Stimulated activated effector memory CD8-positive, alpha-beta T cell treated with anti-CD3 and anti-CD28 coated beads, Interleukin-12 subunit alpha, Interleukin-12 subunit beta, amount 100 ng/mL, for 72 hours (primary cell): ENCODE measurements at regions not wholly inside any gene's neighbourhood (a gene's known extent, or its start where the extent isn't known, plus 50 kb on each side); places are given as distances from the start of the nearest gene placed in this dataset.
"Not testable (repeated sequence)": the region's sequence is repeated elsewhere in the genome, so short reads cannot be mapped to it uniquely, and the experiment has no call there.

Experiments used
- ATAC-seq: fragments of 150-1000 bp; cut with Tn5 transposase; 2 replicates; pipeline ENCODE4 v1.10.0; 2021
- DNase-seq, 2 donors: peaks; one replicate each; pipeline ENCODE4 v3.0.0; 2021 to 2022; ENCODE audit warnings: low spot score in 2 of 2
- H3K27ac Mint-ChIP-seq: one replicate; pipeline ENCODE4 v1.8.0; 2022; ENCODE audit warnings: mild to moderate bottlenecking, mixed read lengths
- H3K36me3 Mint-ChIP-seq: one replicate; pipeline ENCODE4 v1.8.0; 2022; ENCODE audit warnings: mild to moderate bottlenecking, mixed read lengths
- H3K4me1 Mint-ChIP-seq: one replicate; pipeline ENCODE4 v1.8.0; 2022; ENCODE audit warnings: mixed read lengths
- H3K4me3 Mint-ChIP-seq: one replicate; pipeline ENCODE4 v1.8.0; 2022; ENCODE audit warnings: mild to moderate bottlenecking, mixed read lengths
- H3K9me3 Mint-ChIP-seq: one replicate; pipeline ENCODE4 v1.8.0; 2022; ENCODE audit warnings: mixed read lengths

DNA sequence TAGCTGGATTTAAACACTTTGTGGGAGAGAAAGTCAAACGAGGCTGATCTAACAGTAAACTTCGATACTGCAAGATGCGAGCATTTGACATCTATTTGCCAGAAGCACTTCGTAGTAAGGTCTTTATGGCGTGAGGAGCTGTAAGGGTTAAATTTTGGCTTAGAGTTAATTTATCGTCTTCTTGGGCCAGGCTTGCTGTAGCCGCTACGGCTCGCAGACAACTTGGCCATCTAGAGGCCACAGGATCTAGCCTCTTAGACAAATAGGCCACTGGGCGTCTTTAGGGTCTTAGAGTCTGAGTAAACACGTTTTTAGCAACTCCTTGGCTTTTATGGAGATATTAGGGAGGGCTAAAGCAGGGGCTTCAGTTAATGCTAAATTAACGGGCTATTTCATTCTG is 165.6 kb upstream of the CCZ1B start:
- not testable (repeated sequence) for DNase-seq, H3K36me3 Mint-ChIP-seq, ATAC-seq, H3K9me3 Mint-ChIP-seq
- Mint-ChIP-seq H3K4me1 (peaks cover 13% of the 10 kb centered on the region), H3K4me3 (peak overlapping the region; percentile 35), H3K27ac (peak overlapping the region; percentile 85)

DNA sequence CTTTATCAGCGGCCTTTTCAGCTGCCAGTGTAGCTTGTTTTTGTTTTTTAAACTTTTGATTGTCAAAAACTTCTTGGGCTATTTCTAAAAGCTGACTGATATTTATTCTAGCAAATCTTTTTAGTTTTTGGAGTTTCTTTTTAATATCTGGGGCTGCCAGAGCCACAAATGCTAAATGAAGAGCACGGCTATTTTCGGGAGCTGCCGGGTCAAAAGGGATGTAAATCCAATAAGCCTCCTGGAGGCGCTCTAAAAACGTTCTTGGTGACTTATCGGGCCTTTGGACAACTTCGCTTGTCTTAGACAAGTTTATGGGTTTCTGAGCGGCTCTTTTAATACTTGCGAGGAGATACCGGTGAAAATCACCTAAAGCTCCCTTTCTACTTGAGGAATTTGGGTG is 166.1 kb upstream of the CCZ1B start:
- not testable (repeated sequence) for H3K36me3 Mint-ChIP-seq, DNase-seq, ATAC-seq, H3K4me3 Mint-ChIP-seq, H3K9me3 Mint-ChIP-seq
- Mint-ChIP-seq H3K27ac (peak overlapping the region; percentile 3), H3K4me1 (peaks cover 13% of the 10 kb centered on the region)

DNA sequence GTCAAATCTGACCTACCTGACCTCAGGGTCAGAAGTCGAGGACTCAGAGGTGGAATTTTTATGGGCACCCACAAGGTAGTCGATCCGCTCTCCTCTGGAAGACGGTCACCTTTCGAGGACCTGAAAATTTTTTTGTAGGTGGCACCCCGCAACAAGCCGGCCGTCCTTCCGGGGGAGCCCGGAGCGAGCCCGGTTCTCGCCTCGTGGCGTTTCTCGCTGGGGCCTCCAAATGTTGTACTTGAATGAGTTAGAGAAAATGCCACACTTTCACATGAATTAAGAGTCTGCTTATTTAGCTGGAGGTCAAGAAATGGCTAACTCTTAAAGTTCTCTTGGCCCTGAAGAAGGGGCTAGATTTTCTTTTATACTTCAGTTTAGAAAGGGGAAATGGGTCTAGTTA is 169.0 kb upstream of the CCZ1B start:
- not testable (repeated sequence) for H3K27ac Mint-ChIP-seq, ATAC-seq, H3K9me3 Mint-ChIP-seq, H3K4me3 Mint-ChIP-seq, H3K36me3 Mint-ChIP-seq, DNase-seq
- peaks cover 13% of the 10 kb centered on the region for H3K4me1 Mint-ChIP-seq

DNA sequence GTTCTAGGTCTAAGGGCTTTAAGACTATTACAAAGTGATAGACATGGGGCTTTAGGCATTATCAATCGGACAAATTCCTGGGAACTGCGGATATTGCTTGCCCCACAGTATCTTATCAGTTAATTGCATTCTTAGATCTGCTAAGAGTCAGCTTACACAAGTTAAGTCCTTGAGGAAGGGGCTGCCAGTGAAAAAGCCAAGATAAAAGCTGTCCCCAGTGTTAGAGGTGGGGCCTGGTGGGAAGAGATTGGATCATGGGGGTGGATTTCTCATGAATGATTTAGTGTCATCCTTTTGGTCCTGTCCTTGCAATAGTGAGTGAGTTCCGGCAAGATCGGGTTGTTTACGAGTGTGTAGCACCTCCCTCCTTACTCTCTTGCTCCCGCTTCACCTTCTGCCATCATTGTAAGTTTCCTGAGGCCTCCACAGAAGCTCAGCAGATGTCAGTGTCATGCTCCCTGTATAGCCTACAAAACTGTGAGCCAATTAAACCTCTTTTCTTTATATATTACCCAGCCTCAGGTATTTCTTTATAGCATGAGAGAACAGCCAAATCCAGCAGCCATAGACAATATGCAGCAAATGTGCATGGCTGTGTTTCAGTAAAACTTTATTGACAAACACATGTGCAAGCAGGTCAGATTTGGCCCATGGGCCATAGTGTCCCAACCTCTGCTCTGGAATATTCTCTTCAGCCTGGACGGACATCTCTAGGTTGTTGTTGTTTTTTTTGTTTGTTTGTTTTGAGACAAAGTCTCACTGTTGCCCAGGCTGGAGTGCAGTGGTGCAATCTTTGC is 169.6 kb upstream of the CCZ1B start:
- H3K4me3 Mint-ChIP-seq, DNase-seq, H3K36me3 Mint-ChIP-seq, H3K4me1 Mint-ChIP-seq, ATAC-seq, H3K9me3 Mint-ChIP-seq, H3K27ac Mint-ChIP-seq: not testable (repeated sequence)

DNA sequence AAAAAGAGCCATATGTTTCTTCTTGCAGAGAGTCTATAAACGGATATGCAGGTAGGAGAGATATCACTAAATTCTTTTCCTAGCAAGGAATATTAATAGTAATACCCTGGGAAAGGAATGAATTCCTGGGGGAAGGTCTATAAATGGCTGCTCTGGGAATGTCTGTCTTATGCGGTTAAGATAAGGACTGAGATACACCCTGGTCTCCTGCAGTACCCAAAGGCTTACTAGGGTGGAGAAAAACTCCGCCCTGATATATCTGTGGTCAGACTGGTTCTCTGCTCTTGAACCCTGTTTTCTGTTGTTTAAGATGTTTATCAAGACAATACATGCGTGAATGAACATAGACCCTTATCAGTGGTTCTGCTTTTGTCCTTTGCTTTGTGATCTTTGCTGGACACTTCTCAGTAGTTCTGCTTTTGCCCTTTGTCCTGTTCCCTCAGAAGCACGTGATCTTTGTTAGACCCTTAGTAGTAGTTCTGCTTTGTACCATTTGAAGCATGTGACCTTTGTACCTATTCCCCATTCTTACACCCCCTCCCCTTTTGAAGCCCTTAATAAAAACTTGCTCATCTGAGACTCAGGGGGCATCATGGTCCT is 173.1 kb upstream of the CCZ1B start:
- not testable (repeated sequence) for H3K36me3 Mint-ChIP-seq, H3K4me3 Mint-ChIP-seq, DNase-seq, ATAC-seq, H3K4me1 Mint-ChIP-seq, H3K27ac Mint-ChIP-seq, H3K9me3 Mint-ChIP-seq

DNA sequence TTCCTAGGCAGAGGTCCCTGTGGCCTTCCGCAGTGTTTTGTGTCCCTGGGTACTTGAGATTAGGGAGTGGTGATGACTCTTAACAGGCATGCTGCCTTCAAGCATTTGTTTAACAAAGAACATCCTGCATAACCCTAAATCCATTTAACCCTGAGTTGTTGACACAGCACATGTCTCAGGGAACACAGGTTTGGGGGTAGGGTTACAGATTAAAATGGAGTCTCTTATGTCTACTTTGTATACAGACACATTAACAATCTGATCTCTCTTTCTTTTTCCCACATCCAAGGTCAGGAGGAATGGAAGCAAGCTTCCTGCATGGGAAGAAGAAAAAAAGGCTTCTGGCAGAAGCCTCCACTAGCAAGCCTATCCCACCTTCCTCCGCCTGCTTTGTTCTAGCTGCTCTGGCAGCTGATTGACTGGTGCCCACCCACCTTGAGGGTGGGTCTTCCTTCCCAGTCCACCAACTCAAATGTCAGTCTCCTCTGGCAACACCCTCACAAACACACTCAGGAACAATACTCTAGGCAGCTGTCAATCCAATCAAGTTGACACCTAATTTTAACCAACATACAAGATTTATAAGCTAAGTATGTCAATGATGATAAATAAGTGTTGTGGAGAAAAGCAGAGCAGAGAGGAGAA is 176.5 kb upstream of the CCZ1B start:
- no peak overlapping the region for H3K27ac Mint-ChIP-seq

DNA sequence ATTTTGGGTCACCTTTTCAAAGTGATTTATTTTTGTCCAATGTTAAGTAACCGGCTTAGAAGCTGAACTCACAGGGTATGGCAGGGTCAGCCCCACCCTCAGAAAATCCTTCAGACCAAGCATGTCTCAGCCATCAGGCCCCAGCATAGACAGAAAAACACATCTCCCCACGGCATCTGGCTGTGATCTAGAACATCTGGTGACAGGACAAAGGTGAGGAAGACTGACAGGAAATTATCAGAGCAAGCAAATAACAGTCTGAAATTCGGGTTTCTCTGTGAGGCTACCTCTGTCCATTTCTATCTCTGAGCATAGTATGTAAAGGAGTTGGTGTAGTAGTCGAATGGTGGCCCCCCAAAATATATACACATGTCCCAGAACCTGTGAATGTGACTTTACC is 177.0 kb upstream of the C1GALT1 start:
- Mint-ChIP-seq H3K9me3 (peaks cover under 1% of the 10 kb centered on the region), H3K27ac (no peak overlapping the region), H3K4me1 (no peaks in the 10 kb centered on the region), H3K36me3 (no peaks in the 10 kb centered on the region), H3K4me3 (no peak overlapping the region)
- DNase-seq (no peak), ATAC-seq (no peak)

More for the DNA sequence above, 176.5 kb upstream of the CCZ1B start:
- Mint-ChIP-seq H3K4me1 (no peaks in the 10 kb centered on the region), H3K9me3 (peaks cover 2% of the 10 kb centered on the region), H3K36me3 (no peaks in the 10 kb centered on the region), H3K4me3 (no peak overlapping the region)
- no peak for DNase-seq
- no peak for ATAC-seq

DNA sequence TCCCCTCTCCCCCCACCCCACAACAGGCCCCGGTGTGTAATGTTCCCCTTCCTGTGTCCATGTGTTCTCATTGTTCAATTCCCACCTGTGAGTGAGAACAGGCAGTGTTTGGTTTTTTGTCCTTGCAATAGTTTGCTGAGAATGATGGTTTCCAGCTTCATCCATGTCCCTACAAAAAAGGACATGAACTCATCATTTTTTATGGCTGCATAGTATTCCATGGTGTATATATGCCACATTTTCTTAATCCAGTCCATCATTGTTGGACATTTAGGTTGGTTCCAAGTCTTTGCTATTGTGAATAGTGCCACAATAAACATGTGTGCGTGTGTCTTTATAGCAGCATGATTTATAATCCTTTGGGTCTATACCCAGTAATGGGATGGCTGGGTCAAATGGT is 176.4 kb upstream of the C1GALT1 start:
- H3K36me3 Mint-ChIP-seq, ATAC-seq, H3K9me3 Mint-ChIP-seq, DNase-seq, H3K4me3 Mint-ChIP-seq, H3K4me1 Mint-ChIP-seq, H3K27ac Mint-ChIP-seq: not testable (repeated sequence)

DNA sequence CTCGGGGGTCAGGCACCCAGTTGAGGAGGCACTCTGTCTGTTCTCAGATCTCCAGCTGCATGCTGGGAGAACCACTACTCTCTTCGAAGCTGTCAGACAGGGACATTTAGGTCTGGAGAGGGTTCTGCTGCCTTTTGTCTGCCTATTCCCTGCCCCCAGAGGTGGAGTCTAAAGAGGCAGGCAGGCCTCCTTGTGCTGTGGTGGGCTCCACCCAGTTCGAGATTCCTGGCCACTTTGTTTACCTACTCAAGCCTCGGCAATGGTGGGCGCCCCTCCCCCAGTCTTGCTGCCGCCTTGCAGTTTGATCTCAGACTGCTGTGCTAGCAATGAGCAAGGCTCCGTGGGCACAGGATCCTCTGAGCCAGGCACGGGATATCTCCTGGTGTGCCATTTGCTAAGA is 171.1 kb upstream of the C1GALT1 start:
- H3K4me1 Mint-ChIP-seq, H3K27ac Mint-ChIP-seq, DNase-seq, ATAC-seq, H3K9me3 Mint-ChIP-seq, H3K4me3 Mint-ChIP-seq, H3K36me3 Mint-ChIP-seq: not testable (repeated sequence)

DNA sequence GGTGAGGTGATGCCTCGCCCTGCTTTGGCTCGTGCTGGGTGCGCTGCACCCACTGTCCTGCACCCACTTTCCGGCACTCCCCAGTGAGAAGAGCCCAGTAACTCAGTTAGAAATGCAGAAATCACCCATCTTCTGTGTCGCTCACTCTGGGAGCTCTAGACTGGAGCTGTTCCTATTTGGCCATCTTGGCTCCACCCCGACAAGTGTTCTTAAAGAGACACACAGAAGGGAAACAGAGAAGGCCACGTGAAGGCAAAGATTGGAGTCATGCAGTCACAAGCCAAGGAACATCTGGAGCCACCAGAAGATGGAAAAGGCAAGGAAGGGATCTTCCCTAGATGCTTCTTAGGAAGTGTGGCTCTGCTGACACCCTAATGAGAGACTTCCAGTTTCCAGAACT is 170.6 kb upstream of the C1GALT1 start:
- ATAC-seq, DNase-seq, H3K27ac Mint-ChIP-seq, H3K36me3 Mint-ChIP-seq, H3K9me3 Mint-ChIP-seq, H3K4me3 Mint-ChIP-seq, H3K4me1 Mint-ChIP-seq: not testable (repeated sequence)

DNA sequence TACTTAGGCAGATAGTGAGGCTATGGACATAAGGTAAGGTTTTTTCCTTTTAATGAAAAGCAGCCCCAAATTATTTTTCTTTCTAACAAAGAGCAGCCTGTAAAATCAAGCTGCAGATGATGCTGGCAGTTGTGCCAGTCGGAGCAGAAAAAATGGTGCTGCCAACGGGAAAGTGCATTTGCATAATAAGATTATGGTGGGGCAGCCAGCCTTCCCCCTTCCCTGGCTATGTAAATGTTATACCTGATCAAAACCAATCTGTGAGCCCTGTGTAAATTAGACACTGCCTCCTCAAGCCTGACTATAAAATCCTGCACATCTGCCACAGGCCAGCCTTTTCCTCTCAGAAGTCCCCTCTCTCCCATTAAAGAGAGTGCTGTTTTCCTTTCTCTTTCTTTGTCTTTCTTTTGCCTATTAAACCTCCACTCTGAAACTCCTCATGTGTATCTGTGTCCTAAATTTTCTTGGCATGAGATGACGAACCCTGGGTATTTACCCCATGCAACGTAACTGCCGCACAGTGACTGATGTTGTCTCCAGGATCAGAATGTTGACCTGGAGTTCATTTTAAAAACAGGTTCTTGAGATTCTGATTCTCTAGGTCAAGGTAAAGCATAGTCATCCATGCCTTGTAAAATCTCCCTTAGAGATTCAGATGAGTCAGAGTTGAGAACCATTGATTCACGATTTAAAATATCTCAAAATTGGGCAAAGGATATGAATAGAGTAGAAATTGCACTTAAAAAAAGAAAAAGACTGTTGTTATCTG is 167.3 kb upstream of the C1GALT1 start:
- no peaks in the 10 kb centered on the region for H3K36me3 Mint-ChIP-seq
- H3K9me3 Mint-ChIP-seq = peaks cover 3% of the 10 kb centered on the region
- H3K4me1 Mint-ChIP-seq = no peaks in the 10 kb centered on the region
- H3K4me3 Mint-ChIP-seq = no peak overlapping the region
- DNase-seq (no peak), ATAC-seq (no peak)
- no peak overlapping the region for H3K27ac Mint-ChIP-seq

DNA sequence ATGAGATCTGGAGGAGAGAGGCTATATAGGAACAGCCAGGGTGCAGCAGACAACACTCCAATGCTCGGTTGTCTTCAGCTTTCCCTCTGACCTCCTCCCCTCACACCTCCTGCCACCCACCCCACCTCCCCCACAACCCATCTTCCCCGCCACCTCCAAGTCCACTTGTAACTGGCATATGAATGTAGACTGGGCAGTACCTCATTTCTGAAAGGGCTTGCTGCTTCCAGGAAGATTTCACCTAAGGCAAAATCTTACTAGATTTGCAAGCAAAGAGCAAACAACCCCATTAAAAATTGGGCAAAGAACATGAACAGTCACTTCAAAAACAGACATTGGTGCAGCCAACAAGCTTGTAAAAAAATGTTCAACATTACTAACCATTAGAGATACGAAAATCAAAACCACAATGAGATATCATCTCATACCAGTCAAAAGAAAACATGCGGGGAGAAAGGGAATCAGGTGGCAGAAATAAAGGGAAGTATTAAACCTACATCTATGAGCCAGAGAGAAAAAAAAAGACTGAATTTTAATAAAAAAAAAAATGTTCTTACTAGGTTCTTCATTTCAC is 164.6 kb upstream of the C1GALT1 start:
- no peak overlapping the region for H3K4me3 Mint-ChIP-seq
- ATAC-seq (no peak), DNase-seq (no peak)
- H3K36me3 Mint-ChIP-seq = no peaks in the 10 kb centered on the region
- H3K27ac Mint-ChIP-seq = no peak overlapping the region
- no peaks in the 10 kb centered on the region for H3K9me3 Mint-ChIP-seq
- H3K4me1 Mint-ChIP-seq = no peaks in the 10 kb centered on the region

DNA sequence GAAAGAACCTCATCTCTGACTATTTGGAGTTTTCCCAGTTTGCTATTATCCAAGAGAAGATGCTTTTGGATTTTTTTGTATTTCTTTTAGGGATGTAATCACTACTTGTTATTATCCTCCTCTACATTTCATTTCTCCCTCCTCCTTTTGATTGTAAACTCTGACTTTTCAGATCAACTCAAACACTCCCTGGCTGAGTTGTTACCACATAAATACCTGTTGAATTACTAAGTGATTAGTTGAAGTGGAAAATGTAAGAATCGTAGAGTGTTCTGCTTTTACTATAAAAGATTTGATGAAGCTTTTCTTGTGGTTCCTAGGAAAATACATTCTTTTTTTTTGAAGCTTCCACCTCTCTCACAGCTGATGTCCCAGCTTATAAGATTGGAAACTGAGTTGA is 164.1 kb upstream of the C1GALT1 start:
- ATAC-seq = no peak
- H3K9me3 Mint-ChIP-seq = no peaks in the 10 kb centered on the region
- no peak overlapping the region for H3K4me3 Mint-ChIP-seq
- H3K4me1 Mint-ChIP-seq = no peaks in the 10 kb centered on the region
- H3K36me3 Mint-ChIP-seq = no peaks in the 10 kb centered on the region
- DNase-seq = no peak
- no peak overlapping the region for H3K27ac Mint-ChIP-seq

DNA sequence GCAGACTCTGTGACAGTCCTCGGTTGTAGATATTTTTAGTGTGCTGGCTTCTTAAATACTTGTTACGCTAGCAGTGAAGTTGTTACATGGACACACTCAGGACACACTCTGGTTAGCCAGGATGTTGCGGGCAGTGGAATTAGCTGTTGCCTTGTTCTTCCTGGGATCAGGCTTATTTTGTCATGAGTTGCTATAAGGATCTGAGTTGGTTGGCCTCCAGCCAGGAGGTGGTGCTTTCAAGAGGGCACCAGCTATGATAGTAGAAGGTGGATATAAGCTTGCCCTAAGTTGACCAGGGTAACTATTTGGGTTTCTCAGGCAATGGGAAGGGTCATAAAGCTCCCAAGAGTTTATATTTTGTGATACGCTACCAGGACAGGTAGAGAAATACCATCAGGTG is 150.1 kb upstream of the C1GALT1 start:
- Mint-ChIP-seq H3K27ac (no peak overlapping the region), H3K36me3 (no peaks in the 10 kb centered on the region), H3K4me3 (no peak overlapping the region), H3K4me1 (no peaks in the 10 kb centered on the region), H3K9me3 (no peaks in the 10 kb centered on the region)
- ATAC-seq (no peak), DNase-seq (no peak)

DNA sequence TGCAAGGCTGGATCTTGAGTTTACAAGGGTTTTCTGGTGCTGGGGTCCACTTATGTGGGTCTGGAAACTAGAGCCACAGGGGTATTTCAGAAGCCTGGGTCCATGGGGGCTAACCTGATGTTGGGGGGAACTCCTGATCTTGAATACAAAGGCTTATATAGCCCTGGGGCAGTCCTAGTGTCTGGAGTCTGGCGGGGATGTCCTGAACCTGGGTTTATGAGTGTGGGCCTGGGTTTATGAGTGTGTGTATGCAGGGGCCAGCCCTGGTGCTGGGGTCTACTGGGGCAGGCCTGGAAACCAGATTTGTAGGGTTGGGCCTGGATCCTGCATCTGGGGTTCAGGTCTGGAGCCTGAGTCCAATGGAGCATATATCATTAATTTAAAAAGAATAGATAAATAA is 146.5 kb upstream of the C1GALT1 start:
- Mint-ChIP-seq H3K36me3 (no peaks in the 10 kb centered on the region), H3K4me1 (no peaks in the 10 kb centered on the region), H3K27ac (no peak overlapping the region), H3K4me3 (no peak overlapping the region), H3K9me3 (no peaks in the 10 kb centered on the region)
- DNase-seq = no peak
- no peak for ATAC-seq
